ENCODE measurements at regions not wholly inside any gene's neighbourhood (a gene's known extent, or its start where the extent isn't known, plus 50 kb on each side); places are given as distances from the start of the nearest gene placed in this dataset.

GRCh38 chr4:159722052-159722451 lies 619.2 kb downstream of the RAPGEF2 start:
- H3K4me1 ChIP-seq: no peaks in the 10 kb centered on the region
- no peak overlapping the region for H3K27ac ChIP-seq
- H3K4me3 ChIP-seq (replicated peaks in 1 of 3): no peak overlapping the region
- no peak for DNase-seq
- no peaks in the 10 kb centered on the region for H3K27me3 ChIP-seq
- WGBS, 2 donors: 87 to 90% methylated on average over 12 to 13 of the region's 16 CpGs
- no peaks in the 10 kb centered on the region for H3K9me3 ChIP-seq
- no peaks in the 10 kb centered on the region for H3K36me3 ChIP-seq
- TF ChIP-seq POLR2A (IDR thresholded peaks at IDR 0.05): no peak
- TF ChIP-seq CTCF (IDR thresholded peaks at IDR 0.05): no peak
- intact Hi-C loops (cut with DNase I): no loop called here

GRCh38 chr4:159722918-159723317 lies 620.0 kb downstream of the RAPGEF2 start:
- intact Hi-C loops (cut with DNase I): no loop called here
- Histone ChIP-seq H3K9me3 (no peaks in the 10 kb centered on the region), H3K27me3 (no peaks in the 10 kb centered on the region), H3K4me3 (replicated peaks in 1 of 3) (no peak overlapping the region), H3K4me1 (no peaks in the 10 kb centered on the region), H3K36me3 (no peaks in the 10 kb centered on the region), H3K27ac (no peak overlapping the region)
- DNase-seq: no peak
- TF ChIP-seq POLR2A (IDR thresholded peaks at IDR 0.05) (no peak), CTCF (IDR thresholded peaks at IDR 0.05) (no peak)
- WGBS, 2 donors: 93 to 100% methylated on average over 1 to 2 of the region's 4 CpGs

GRCh38 chr4:159723341-159724048 lies 620.6 kb downstream of the RAPGEF2 start:
- no peak overlapping the region for H3K27ac ChIP-seq
- H3K4me1 ChIP-seq: no peaks in the 10 kb centered on the region
- no peaks in the 10 kb centered on the region for H3K36me3 ChIP-seq
- H3K9me3 ChIP-seq: no peaks in the 10 kb centered on the region
- no peak for TF ChIP-seq POLR2A (IDR thresholded peaks at IDR 0.05)
- no peak for TF ChIP-seq CTCF (IDR thresholded peaks at IDR 0.05)
- 78 to 80% methylated on average over 7 to 8 of the region's 8 CpGs for WGBS, 2 donors
- no peak for DNase-seq
- intact Hi-C loops (cut with DNase I): no loop called here
- H3K27me3 ChIP-seq: no peaks in the 10 kb centered on the region
- no peak overlapping the region for H3K4me3 ChIP-seq (replicated peaks in 1 of 3)

- TF ChIP-seq POLR2A (IDR thresholded peaks at IDR 0.05) (no peak), CTCF (IDR thresholded peaks at IDR 0.05) (no peak)
- H3K9me3 ChIP-seq: no peaks in the 10 kb centered on the region
- WGBS, 2 donors: 89 to 90% methylated on average over 1 of the region's 1 CpG
- H3K4me1 ChIP-seq: no peaks in the 10 kb centered on the region
- intact Hi-C loops (cut with DNase I): no loop called here
- no peak overlapping the region for H3K27ac ChIP-seq
- H3K27me3 ChIP-seq: no peaks in the 10 kb centered on the region
- no peak for DNase-seq
- H3K36me3 ChIP-seq: no peaks in the 10 kb centered on the region
- no peak overlapping the region for H3K4me3 ChIP-seq (replicated peaks in 1 of 3)
Measured at GRCh38 chr4:159725571-159725970, 622.7 kb downstream of the RAPGEF2 start.

GRCh38 chr4:159735281-159736207 lies 632.7 kb downstream of the RAPGEF2 start:
- no peaks in the 10 kb centered on the region for H3K4me1 ChIP-seq
- no peak for DNase-seq
- no peaks in the 10 kb centered on the region for H3K9me3 ChIP-seq
- H3K4me3 ChIP-seq (replicated peaks in 1 of 3): no peak overlapping the region
- H3K27me3 ChIP-seq: no peaks in the 10 kb centered on the region
- no peaks in the 10 kb centered on the region for H3K36me3 ChIP-seq
- no peak overlapping the region for H3K27ac ChIP-seq
- intact Hi-C loops (cut with DNase I): no loop called here
- WGBS, 2 donors: 78 to 82% methylated on average over 6 of the region's 6 CpGs
- TF ChIP-seq CTCF (IDR thresholded peaks at IDR 0.05) (no peak), POLR2A (IDR thresholded peaks at IDR 0.05) (no peak)
